ENCODE measurements at regions not wholly inside any gene's neighbourhood (a gene's known extent, or its start where the extent isn't known, plus 50 kb on each side); places are given as distances from the start of the nearest gene placed in this dataset.

DNA sequence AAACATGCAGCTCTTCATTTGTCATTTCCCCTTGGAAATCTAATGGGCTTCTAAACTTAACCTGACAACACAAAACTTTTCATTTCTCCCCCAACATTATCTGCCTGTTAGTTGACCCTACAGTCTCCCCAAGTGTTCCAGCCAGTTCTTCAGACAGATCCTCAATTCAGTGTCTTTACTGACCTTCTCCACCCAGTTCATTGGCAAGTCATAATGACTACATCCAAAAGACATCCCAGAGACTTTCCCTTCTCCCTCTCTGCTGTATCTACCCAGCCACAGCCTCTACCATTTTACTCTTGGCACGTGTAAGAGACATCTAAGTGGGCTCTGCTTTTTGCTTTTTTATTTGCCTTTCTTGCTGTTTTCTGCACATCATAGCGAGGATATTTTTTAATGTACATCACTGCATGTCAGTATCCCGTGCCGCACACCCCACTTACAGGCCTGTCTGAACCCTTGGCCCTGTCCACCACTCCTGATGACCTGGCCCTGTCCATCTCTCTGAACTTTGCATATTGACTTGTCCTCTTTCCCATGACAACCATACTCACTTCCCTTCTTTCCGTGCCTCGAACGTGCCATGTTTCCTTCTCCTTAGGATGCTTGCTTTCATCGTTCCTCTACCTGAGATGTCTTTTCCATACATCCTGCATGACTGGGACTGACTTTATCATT lies 391.9 kb downstream of the IRS2 start:
- no peak for DNase-seq

DNA sequence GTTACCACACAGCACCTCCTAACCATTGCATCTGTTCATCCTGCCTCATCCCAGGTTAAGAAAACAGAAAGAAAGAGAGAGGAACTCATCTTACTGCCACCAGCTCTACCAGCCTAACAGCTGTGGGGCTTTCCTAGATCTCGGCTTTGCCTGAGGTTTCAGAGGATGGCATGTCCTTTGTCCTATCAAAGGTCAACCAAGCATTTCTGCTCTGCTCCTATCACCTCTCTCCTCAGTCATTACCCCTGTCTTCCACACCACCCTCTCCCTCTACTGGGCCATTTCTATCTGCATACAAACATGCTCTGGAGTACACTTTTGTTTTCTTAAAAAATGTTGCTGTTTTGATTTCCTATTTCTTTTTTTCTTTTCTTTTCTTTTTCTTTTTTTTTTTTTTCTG lies 393.3 kb downstream of the IRS2 start:
- DNase-seq, result no peak

DNA sequence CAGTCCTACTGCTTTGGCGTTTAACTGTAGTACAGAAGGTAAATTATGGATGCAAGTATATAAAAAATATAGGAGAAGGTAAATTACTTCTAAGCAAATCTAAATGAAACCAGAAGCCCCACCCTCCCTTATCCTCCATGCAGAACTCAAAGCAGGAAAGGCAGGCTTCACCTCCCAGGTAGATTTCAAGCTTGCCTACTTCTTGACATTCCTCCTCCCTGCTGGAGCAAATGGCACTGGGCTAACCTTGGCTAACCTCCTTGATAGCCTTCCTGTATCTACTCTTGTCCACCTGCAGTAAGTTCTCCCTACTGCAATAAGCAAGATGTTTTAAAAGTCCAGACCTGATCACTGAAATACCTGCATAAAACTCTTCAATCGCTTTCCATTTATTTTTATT lies 396.0 kb downstream of the IRS2 start:
- no peak for DNase-seq

DNA sequence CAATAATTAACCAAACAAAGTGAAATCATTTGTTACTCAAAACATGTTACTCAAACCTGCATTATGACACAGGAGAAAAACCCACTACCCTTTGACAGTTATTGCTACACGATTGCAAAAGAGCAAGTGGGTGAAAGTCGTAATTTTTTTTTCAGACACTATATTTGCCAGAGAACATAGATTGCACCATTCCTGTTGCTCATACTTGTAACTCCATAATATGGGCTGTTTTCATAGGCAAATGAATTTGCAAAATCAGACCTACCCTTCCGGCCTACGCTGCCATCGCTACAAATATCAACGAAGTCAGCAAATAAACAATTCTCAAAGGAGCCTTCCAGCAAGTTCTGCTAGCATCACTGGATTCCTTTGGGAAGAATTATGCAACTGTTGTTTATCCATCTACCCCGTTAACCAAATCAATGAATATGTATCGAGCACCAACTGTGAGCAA lies 396.5 kb downstream of the IRS2 start:
- no peak for DNase-seq

DNA sequence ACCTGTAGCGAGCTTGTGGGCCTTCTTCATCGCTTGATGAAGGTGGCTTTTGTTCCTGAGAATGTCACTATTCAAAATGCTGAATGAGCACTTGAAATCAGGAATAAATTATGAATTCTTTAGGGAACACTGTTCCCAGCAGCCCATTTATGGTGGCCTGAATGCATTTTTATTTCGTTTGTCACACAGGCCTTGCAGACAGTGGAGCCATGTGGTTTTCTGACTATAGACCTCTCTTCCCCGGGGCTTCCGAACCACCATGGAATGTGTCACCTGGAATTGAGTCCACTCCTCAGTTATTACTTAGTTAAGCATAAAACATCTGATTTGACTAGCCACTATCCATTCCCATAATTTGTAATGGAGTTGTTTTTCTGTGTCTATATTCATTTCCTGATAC lies 396.9 kb downstream of the IRS2 start:
- no peak for DNase-seq

DNA sequence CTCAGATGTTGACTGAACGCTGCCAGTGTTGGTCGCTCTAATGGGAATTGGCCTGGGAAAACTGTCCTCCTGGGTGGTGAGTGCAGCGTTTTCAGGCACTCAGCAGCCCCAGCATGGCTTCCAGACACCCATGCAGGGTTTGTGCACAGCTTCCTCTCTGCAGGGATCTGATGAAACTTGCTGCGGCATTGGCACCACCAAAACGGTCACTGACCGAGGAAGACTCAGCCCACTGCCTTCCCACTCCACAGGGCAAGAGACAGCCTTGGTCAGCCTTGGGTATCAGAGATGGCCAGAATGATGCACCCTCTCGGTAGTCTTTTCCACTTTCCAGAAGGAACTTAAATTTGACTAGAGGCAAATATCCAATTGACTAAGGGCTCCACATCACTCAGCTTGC lies 398.9 kb downstream of the IRS2 start:
- DNase-seq, result no peak

DNA sequence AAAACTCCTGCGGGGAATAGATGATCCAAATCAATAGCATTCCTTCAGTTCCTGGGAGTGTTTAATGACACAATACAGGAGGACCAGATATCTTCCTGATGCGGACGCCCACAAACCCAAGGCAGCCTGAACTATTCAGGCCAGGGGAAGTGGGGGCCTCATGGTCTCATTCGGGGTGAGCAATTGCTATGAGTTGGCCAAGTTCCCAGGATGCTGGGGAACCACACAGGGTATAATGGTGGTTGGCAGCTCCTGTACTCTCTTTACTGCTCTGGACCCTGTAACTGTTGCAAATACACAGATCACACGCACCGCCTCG lies 401.2 kb downstream of the IRS2 start:
- no peak for DNase-seq

DNA sequence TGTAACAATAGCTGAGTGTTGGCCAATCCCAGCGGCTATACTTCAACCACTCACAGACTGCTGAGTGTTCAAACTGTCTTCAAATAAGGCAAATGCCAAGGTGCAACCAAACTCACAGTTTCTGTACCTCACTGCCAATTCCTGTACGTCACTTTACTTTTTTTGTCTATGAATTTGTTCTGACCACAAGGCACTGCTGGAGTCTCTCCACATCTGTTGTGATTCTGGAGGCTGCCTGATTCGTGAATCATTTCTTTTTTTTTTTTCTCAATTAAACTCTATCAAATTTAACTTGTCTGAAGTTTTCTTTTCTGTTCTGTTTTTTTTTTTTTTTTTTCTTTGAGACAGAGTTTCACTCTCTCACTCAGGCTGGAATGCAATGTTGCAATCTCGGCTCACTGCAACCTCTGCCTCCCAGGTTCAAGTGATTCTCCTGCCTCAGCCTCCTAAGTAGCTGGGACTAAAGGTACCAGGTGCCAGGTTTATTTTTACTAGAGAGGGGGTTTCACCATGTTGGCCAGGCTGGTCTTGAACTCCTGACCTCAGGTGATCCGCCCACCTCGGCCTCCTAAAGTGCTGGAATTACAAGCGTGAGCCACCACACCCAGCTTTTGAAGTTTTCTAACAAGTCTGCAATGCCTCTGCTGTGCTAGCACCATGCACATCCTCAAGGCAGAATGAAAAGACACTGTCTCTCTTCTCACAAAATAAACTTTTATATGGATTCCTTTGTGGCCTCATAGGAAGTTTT lies 401.7 kb downstream of the IRS2 start:
- DNase-seq, result peak; percentile 15

DNA sequence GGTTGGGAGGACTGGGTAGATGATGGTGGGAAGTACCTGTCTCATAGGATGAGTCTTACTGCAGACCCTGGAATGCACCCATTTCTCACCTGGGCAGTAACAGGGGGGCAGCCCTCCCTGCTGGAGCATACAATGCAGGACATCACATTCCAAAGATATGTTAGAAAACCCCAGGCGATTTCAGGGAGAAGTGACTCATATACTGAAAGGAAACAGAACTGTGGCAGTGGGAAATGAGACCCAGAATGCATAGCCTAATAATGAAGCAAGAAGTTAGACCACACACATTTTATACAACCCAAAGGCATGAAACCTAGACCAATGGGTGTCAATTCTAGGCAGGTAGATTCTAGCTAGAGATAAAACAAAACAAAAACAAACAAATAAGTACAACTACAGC lies 402.7 kb downstream of the IRS2 start:
- no peak for DNase-seq

DNA sequence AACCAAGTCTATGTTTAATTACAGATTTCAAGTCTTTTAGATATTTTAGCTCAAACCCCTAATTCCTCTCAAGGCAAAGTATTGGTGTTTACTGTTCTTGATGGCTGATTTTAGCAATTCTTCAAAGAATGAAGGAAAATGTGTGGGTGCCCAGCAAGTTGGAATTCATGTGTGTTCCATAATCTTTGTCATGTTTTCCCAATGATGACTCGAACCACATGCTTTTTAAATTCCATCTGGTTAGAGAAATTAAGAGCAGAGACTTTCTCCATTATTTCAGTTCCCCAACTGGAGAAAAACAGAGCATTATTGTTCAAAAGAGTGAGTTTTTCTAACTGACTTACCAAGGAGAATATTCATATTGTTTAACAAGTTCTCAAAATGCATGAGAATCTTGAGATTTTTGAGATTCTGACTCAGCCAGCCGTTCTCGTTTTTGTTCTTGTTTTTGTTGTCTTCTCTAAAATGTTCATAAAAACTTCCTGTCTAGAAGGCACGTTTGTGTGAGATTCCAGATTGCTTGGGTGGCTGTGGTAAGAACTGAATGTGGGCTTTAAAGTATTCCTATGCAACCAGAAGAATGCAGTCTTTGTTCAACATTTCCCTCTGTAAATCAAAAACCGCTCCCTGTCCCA lies 404.7 kb downstream of the IRS2 start:
- DNase-seq, result no peak

DNA sequence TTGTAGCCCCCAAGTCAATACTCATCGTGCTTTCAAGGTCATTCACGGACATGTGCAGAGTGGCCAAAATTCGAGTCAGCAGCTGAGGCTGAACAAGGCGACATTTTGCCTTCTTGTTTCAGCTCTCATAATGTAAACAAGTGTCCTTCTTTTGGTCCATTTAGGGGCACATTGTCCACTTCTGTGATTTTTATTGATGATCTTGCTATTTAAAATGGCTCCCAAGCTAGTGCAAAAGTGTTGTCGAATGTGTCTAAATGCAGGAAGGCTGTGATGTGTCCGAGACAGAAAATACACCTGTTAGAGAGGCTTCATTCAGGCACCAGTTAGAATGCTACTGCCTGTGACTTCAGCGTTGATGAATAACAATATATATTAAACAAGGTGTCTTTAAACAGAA lies 405.9 kb downstream of the IRS2 start:
- no peak for DNase-seq

DNA sequence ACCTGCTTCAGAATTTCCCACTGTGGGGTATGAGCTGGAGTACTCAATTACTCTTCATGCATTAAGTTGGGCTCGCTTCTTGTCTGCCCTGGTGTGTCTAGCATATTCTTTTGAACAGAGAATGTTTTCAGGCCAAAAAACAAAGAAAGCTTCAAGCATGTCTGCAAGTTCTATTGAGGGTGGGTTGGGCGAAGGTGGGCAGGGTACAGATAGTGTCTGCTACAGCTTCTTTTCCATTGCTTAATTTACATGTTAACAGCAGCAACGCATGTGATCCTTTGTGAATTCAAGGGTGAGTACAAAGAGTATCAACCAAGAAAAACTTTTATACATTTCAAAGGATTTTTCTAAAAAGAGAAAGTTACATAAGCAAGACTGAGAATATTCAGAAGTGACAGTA lies 406.5 kb downstream of the IRS2 start:
- DNase-seq, result no peak

DNA sequence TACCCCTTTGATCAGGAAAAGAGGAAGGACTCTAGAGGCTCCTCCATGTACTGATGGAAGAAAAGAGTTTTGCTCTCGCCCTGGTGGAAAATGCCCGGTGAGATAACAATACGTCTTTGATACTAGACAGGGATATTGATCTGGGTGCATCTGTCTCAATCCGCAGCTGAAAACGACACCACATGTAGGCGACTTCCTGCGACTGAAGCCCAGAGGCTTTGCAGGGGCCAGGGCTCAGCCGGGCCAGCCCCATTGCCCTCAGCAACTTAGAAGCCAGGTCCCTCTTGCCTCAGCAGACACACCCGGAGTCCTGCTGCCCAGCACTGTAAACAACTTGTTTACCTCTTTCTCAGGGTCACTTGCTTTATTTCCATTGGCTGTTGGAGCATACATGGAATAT lies 409.4 kb downstream of the IRS2 start:
- DNase-seq, result no peak

DNA sequence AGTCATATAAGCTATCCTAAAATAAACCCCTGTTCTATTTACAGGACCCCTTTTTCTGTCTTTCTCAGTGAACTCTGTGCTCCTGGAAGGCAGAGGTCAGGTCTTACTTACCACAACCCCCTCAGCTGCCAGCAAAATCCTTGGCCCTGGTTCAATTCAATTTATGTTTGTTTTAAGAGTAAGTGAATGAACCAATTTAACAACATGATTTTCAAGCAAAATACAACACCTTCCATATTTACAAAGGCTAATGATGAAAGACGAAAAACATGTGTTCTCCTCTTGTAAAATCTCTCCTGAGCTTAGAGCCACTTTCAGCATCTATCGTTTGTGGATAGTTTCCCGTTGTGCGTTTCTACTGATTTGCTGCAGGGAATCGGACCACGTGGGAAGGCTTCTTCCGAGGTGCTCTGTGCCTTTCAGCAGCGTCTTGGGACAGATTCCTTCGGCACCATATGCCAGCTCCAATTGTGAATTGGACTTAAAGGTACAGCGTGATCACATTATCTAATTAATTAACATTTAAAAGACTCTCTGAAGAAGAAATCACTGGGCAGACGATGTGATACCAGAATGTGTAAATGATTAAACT lies 411.7 kb downstream of the IRS2 start:
- no peak for DNase-seq

DNA sequence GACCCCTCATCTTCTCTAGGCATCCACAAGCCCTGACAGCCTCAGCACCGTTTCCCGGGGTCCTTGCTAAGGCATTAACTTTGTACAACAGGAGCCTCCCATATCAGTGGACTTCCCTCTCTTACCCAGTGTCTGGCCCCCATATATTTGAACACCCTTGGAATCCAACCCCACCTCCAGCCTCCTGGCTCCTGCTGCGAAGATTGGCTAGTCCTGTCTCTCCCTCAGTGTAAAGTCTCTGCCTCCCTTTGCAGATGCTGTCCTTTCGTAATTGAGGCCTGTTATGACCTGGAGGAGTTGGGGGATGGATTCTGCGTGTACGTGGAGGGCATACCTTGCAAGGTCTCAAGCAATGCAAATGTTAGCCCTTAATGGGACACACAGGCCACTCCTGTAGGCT lies 413.7 kb downstream of the IRS2 start:
- no peak for DNase-seq

DNA sequence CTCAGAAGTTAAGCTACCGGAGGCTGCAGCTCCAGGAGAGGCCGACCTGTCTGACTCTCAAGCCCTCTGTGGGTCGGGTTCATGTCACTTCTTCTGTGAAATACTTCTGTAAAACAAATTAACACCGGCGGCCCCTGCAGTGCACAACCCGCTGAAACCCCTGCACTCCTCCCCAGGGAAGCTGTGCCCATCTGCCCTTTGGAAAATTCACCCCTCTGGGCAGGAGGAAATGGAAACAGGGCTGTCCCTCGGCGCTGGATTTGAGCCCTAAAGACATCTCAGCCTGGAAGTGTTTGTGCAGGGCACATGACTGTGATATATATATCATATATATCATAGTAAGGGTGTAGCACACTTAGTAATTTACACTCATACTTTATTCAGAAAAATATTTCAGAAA lies 415.3 kb downstream of the IRS2 start:
- no peak for DNase-seq

DNA sequence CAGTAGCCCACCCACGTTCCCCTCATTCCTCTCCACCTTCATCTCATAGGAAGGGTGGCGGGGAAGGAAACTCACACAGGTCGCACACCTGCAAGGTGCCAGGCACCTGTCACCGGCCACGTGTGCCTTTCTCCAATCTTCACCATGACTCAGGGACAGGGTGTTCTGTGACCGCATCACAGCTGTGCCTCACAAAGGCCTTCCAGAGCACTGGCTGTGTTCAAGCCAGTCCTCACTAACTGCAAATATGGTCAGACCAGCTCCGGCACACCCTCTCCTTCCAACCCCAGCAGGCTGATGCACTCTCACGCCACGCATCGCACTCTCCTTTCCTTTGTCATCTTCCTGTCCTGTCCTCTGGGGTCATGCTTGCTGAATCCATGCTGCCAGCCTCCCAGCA lies 415.9 kb downstream of the IRS2 start:
- DNase-seq, result peak; percentile 43

DNA sequence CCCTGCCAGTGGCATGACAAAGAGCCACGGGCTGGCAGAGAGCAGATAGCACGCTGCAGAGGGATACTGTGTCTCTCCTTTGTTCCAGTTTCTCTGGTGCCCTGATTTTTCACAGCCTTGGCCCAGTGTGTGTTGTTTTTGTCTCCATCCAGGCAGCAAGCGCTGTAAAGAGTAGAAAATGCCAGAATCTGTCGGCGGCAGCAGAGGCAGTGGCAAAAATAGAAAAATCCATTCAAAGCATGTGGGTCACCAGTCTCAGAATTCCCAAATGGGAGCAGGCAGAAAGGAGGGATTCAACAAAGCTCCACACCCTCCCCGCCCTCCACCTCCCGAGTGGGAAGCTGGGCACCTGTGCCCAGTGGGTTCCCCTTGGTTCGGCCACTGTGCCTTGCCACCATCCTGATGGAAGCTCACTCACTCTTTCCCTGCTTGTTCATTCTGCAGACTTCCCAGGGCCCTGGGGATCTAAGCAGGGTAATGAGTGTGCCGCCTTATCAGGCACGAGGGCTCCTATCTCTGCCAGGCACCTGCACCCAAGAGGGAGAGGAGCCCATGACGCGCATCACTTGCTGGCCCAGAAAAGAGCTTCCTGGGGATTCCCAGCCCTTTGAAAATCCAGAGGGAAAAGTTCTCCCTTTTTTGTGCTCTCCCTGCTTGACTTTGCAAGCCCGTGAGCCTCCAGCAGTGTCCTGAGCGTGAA lies 416.9 kb downstream of the IRS2 start:
- DNase-seq, result no peak

DNA sequence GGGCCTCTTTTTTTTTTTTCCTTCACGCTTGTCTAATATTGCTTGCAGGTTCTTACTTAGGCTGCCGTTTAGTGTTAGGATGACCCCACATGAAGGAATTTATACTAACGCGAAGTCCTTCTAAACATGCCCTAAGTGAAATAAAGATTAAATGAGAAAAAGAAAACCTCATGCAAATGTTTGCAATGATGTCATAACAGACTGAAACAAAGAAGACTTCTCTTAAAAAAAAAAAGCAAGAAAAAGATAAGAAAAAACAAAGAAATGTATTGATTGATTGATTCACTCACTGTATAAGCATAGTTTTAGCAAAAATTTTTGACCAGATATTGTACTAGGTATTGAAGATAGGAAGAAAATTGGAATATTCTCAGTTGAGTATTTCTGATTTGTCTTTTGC lies 418.2 kb downstream of the IRS2 start:
- DNase-seq, result no peak

DNA sequence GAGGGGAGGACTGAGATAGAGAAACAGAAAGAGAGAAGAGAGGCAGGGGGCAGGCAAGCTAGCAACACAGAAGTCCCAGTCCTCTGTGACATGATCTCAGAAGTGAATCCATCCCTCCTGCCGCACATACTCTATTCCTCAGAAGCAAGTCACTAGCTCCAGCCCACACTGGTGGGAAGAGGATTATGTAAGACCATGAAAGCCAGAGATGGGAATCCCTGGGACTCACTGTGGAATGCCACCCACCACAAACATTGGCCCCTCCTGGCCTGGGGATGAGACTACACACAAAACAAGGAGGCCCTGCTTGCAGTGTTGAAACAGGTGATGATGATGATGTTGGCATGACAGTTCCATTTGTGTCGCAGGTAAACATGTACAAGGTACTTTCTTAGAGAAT lies 419.9 kb downstream of the IRS2 start:
- no peak for DNase-seq

DNA sequence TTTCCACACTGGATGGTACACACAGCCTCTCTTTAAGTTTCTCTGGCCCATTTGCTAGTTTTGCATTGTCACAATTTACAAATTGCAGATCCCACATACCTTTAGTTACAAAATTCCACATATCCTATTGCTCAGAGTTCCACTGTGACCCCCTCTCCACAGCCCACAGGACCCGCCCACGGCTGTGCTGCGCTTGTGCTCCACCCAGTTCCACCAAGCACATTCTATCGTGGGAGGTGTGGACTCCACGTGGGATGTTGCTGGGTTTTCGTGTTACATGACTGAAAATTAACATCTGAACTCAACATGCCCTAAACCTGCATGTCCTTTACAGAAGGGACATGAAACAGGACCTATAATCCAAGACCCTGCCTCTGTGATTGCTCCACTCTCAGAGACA lies 423.0 kb downstream of the IRS2 start:
- no peak for DNase-seq

DNA sequence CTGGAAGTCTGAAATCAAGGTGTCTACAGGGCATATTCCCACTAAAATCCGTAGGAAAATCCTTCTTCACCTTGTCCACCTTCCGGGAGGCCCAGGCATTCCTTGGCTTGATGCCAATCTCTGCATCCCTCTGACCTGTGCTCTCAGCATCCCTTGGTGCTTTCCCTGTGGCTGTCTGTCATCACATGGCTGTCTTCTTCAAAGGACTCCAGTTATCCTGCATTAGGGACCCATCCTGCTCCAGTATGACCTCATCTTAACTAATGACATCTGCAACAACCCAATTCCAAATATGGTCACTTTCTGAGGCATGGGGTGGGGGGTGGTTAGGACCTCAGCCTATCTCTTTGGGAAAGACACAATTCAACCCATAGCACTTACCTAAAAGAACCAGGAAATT lies 423.8 kb downstream of the IRS2 start:
- DNase-seq, result no peak

DNA sequence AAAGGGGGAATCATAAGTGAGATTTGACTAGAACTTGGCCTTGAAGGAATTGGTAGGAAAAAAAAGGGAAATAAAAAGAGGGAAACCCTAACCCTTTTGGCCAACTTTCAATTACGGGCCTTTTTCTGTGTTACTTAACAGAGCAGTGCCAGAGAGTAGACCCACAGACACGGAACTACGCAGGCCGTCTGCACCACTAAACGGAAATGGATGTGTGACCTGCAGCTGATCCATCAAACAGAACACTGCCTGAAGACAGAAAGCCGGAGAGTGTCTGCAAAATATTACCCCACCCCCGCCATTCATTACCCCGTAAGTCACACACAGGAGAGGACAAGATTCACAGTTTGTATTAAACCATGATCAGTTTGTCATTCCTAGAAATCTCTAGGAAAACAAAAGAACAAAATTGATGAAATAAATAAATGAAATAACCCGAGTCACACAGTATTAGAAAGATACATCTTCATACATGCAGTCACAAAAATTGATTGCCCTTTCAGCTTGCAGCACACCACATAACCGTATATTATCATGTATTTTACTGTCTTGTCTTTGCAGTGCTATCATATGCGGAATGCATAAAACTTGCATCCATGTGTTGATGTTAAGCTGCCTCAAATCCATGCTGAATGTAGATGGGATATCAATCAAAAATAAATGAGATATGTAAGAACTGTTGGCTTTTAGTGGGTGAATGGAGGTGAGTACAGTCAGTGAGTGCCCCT lies 424.7 kb downstream of the IRS2 start:
- no peak for DNase-seq
